HEK293T (cell line): ENCODE measurements at regions not wholly inside any gene's neighbourhood (a gene's known extent, or its start where the extent isn't known, plus 50 kb on each side); places are given as distances from the start of the nearest gene placed in this dataset.

Experiments
- CTCF ChIA-PET: fragments of 350-600 bp; formaldehyde crosslinking; extraction: SDS; loops from one replicate; lab custom pipeline; 2021; ENCODE audit warnings: antibody characterized with exemption, inconsistent platforms; lab: Yijun Ruan, JAX
- POLR2A ChIA-PET: fragments of 350-600 bp; formaldehyde crosslinking; extraction: SDS; loops from one replicate; lab custom pipeline; 2020; ENCODE audit warnings: antibody characterized with exemption, inconsistent platforms; lab: Yijun Ruan, JAX
- DNase-seq: peaks from one replicate; pipeline ENCODE4 v3.0.0; 2012; ENCODE audit warnings: mixed read lengths; ENCODE audit errors: extremely low spot score
- ARNT ChIP-seq: fragments of 450-650 bp; IDR thresholded peaks from 2 replicates; pipeline ENCODE4 v1.6.1; 2017; ENCODE audit warnings: mild to moderate bottlenecking
- BHLHE40 ChIP-seq: fragments of 450-650 bp; IDR thresholded peaks from 2 replicates; pipeline ENCODE4 v1.6.1; 2016; ENCODE audit warnings: mild to moderate bottlenecking, moderate library complexity, borderline replicate concordance
- CTBP1 ChIP-seq: fragments of 450-650 bp; IDR thresholded peaks from 2 replicates; pipeline ENCODE4 v1.6.1; 2016; ENCODE audit warnings: borderline replicate concordance
- ELF4 ChIP-seq: fragments of 450-650 bp; IDR thresholded peaks from 2 replicates; pipeline ENCODE4 v1.6.1; 2017; ENCODE audit warnings: antibody characterized with exemption
- FOXA1 ChIP-seq: fragments of 450-650 bp; IDR thresholded peaks from 2 replicates; pipeline ENCODE4 v1.6.1; 2016; ENCODE audit warnings: mild to moderate bottlenecking
- FOXK2 ChIP-seq: fragments of 450-650 bp; IDR thresholded peaks from 2 replicates; pipeline ENCODE4 v1.6.1; 2016; ENCODE audit warnings: mild to moderate bottlenecking
- FOXM1 ChIP-seq: fragments of 450-650 bp; IDR thresholded peaks from 2 replicates; pipeline ENCODE4 v1.6.1; 2017; ENCODE audit warnings: mild to moderate bottlenecking, borderline replicate concordance
- HDGF ChIP-seq: fragments of 450-650 bp; IDR thresholded peaks from 2 replicates; pipeline ENCODE4 v1.6.1; 2017; ENCODE audit warnings: antibody characterized with exemption, borderline replicate concordance
- L3MBTL2 ChIP-seq: fragments of 450-650 bp; conservative IDR thresholded peaks from 2 replicates; pipeline ENCODE4 v1.6.1; 2016; ENCODE audit warnings: mild to moderate bottlenecking
- LEF1 ChIP-seq: fragments of 450-650 bp; IDR thresholded peaks from 2 replicates; pipeline ENCODE4 v1.6.1; 2017; ENCODE audit warnings: mild to moderate bottlenecking, borderline replicate concordance
- NFRKB ChIP-seq: fragments of 450-650 bp; IDR thresholded peaks from 2 replicates; pipeline ENCODE4 v1.6.1; 2016; ENCODE audit warnings: mild to moderate bottlenecking, moderate library complexity
- PKNOX1 ChIP-seq: fragments of 450-650 bp; IDR thresholded peaks from 2 replicates; pipeline ENCODE4 v1.6.1; 2016
- SP1 ChIP-seq: fragments of 450-650 bp; IDR thresholded peaks from 2 replicates; pipeline ENCODE4 v1.6.1; 2017
- SUZ12 ChIP-seq: fragments of 450-650 bp; IDR thresholded peaks from 2 replicates; pipeline ENCODE4 v1.6.1; 2016; ENCODE audit warnings: mild to moderate bottlenecking
- TARDBP ChIP-seq: fragments of 450-650 bp; IDR thresholded peaks from 2 replicates; pipeline ENCODE4 v1.6.1; 2016
- ZNF384 ChIP-seq: fragments of 450-650 bp; IDR thresholded peaks from 2 replicates; pipeline ENCODE4 v1.6.1; 2016

GRCh38 chr9:7988644-7989280 is 189.2 kb upstream of the DMAC1 start:
- ChIA-PET POLR2A (no interaction called here), CTCF (no interaction called here)
- TF ChIP-seq ELF4: no peak
- TF ChIP-seq LEF1: no peak
- no peak for TF ChIP-seq CTBP1
- no peak for TF ChIP-seq TARDBP
- TF ChIP-seq FOXK2: no peak
- TF ChIP-seq SUZ12: no peak
- no peak for TF ChIP-seq SP1
- no peak for TF ChIP-seq ZNF384
- no peak for DNase-seq

- DNase-seq: no peak
- ChIA-PET CTCF (no interaction called here), POLR2A (no interaction called here)
- TF ChIP-seq TARDBP (no peak), FOXM1 (no peak)
These were observed 185.1 kb upstream of the DMAC1 start for GRCh38 chr9:7984692-7985091.

DNA sequence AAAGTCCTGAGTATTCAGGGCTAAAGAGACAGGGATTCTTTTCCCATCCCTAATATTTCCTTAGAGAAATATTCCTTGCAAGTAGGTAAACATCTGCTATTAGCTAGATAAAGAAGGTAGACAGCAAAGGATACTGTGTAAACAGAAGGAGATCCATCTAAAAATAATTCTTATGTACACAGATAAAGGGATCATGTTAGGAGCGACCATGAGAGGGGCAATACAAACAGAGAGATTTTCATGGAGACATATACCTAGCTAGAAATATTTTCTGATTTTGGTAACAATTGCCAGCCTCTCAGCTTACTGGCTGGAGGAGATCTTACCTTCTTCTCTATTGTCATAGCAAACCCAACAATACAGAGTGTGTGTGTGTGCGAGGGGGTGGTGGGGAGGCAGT is 184.6 kb upstream of the DMAC1 start:
- no peak for TF ChIP-seq ELF4
- ChIA-PET POLR2A (no interaction called here), CTCF (no interaction called here)
- DNase-seq: no peak

- DNase-seq: no peak
- ChIA-PET POLR2A (no interaction called here), CTCF (no interaction called here)
- TF ChIP-seq LEF1: no peak
- TF ChIP-seq CTBP1: no peak
- no peak for TF ChIP-seq FOXM1
- no peak for TF ChIP-seq NFRKB
- no peak for TF ChIP-seq SP1
- TF ChIP-seq HDGF: no peak
- no peak for TF ChIP-seq SUZ12
- TF ChIP-seq FOXA1: no peak
- TF ChIP-seq ZNF384: no peak
- no peak for TF ChIP-seq ARNT
- no peak for TF ChIP-seq L3MBTL2
- no peak for TF ChIP-seq TARDBP
- TF ChIP-seq BHLHE40: no peak
- no peak for TF ChIP-seq PKNOX1
- TF ChIP-seq FOXK2: no peak
- no peak for TF ChIP-seq ELF4
These were observed 183.9 kb upstream of the DMAC1 start for GRCh38 chr9:7983490-7983889.

DNA sequence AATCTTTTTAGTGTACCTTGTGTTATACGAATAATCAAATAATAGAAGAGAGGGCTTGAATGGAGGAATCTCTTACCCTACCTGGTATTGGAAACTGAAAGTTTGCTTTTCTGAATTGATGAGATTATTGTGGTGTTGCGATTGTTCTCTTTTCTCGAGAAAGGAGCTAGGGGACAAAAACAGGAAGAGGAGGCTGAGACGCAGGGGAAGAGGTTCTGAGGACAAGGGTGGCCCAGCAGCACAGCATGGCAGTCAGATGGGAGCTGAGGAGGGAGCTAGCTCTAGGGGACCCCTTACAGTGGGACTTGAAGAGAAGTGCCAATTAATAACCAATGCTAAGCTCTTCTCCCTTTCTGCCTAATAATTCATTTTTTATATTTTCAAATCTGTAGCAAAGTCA is 183.3 kb upstream of the DMAC1 start:
- ChIA-PET POLR2A (no interaction called here), CTCF (no interaction called here)
- no peak for DNase-seq
- TF ChIP-seq ZNF384 (no peak), L3MBTL2 (no peak), LEF1 (no peak), HDGF (no peak), SP1 (no peak), NFRKB (no peak), BHLHE40 (no peak), FOXM1 (no peak), TARDBP (no peak), ARNT (no peak), FOXK2 (no peak), FOXA1 (no peak), CTBP1 (no peak), PKNOX1 (no peak), SUZ12 (no peak), ELF4 (no peak)

- TF ChIP-seq FOXM1 (no peak), LEF1 (no peak), BHLHE40 (no peak), L3MBTL2 (no peak), FOXA1 (no peak), CTBP1 (no peak), HDGF (no peak), PKNOX1 (no peak), NFRKB (no peak), ZNF384 (no peak), ELF4 (no peak), FOXK2 (no peak), TARDBP (no peak), SUZ12 (no peak), ARNT (no peak), SP1 (no peak)
- CTCF ChIA-PET: no interaction called here
- POLR2A ChIA-PET: no interaction called here
- no peak for DNase-seq
These were observed 181.2 kb upstream of the DMAC1 start for GRCh38 chr9:7980691-7981289.

GRCh38 chr9:7980041-7980440 is 180.5 kb upstream of the DMAC1 start:
- POLR2A ChIA-PET: no interaction called here
- DNase-seq: no peak

More at GRCh38 chr9:7980041-7980440, 180.5 kb upstream of the DMAC1 start:
- CTCF ChIA-PET: no interaction called here
- TF ChIP-seq HDGF (no peak), SUZ12 (no peak), NFRKB (no peak), FOXM1 (no peak)
